Endothelial cell of umbilical vein (primary cell): ENCODE measurements at regions not wholly inside any gene's neighbourhood (a gene's known extent, or its start where the extent isn't known, plus 50 kb on each side); places are given as distances from the start of the nearest gene placed in this dataset.

Experiments used
- CTCF ChIP-seq, 2 donors: IDR thresholded peaks; 1 replicate in 1 of 2; 2 replicates in 1 of 2; pipeline ENCODE4 v1.5.1; 2011; ENCODE audit warnings: low read length in 2 of 2, mild to moderate bottlenecking in 2 of 2, moderate library complexity in 2 of 2, control low read depth in 1 of 2, inconsistent platforms in 1 of 2, low read depth in 1 of 2; ENCODE audit not compliant: insufficient read depth in 1 of 2; ENCODE audit errors: extremely low read depth in 1 of 2
- POLR2A ChIP-seq: IDR thresholded peaks from 2 replicates; pipeline ENCODE4 v1.6.1; 2012; ENCODE audit warnings: low read depth, mild to moderate bottlenecking, control low read depth, low read length

- TF ChIP-seq POLR2A: no peak
- TF ChIP-seq CTCF (IDR thresholded peaks at IDR 0.05; ENCODE audit: extremely low read depth in 1 of 2, insufficient read depth in 1 of 2, low read depth in 1 of 2, low read length in 2 of 2): no peak
Observed at GRCh38 chr17:63370696-63371095, 75.4 kb downstream of the CYB561 start.
